CD4-positive, alpha-beta memory T cell (primary cell): ENCODE measurements at regions not wholly inside any gene's neighbourhood (a gene's known extent, or its start where the extent isn't known, plus 50 kb on each side); places are given as distances from the start of the nearest gene placed in this dataset.
A peak's percentile ranks its signal among the peaks of the same experiment; 100 is the strongest.

Experiments used
- CTCF ChIA-PET: fragments of 350-600 bp; sonication (Branson Sonifier 250); formaldehyde crosslinking; loops from one replicate; lab custom pipeline; 2021; ENCODE audit warnings: inconsistent platforms; ENCODE audit not compliant: partially characterized antibody; lab: Charles Lee
- POLR2A ChIA-PET: fragments of 350-600 bp; sonication (Branson Sonifier 250); formaldehyde crosslinking; loops from one replicate; lab custom pipeline; 2021; ENCODE audit not compliant: partially characterized antibody; lab: Charles Lee
- DNase-seq, 5 donors: peaks; one replicate each; pipeline versions ENCODE4 v3.0.0 to v3.0.0-alpha.2; 2020 to 2022; ENCODE audit warnings: mixed read lengths in 1 of 5
- H3K27ac ChIP-seq: one replicate; pipeline ENCODE4 v1.7.0; 2013; ENCODE audit warnings: low read depth, low read length
- H3K27me3 ChIP-seq: 2 replicates; pipeline ENCODE4 v1.7.0; 2013; ENCODE audit warnings: mild to moderate bottlenecking, low read length, moderate library complexity; ENCODE audit not compliant: insufficient read depth
- H3K36me3 ChIP-seq: 2 replicates; pipeline ENCODE4 v1.7.0; 2013; ENCODE audit warnings: mild to moderate bottlenecking, low read length, moderate library complexity; ENCODE audit not compliant: insufficient read depth
- H3K4me1 ChIP-seq: 2 replicates; pipeline ENCODE4 v1.7.0; 2013; ENCODE audit warnings: mild to moderate bottlenecking, low read length, moderate library complexity; ENCODE audit not compliant: insufficient read depth
- H3K4me3 ChIP-seq, 2 donors: one replicate each; pipeline ENCODE4 v1.7.0; 2013; ENCODE audit warnings: low read length in 2 of 2, mild to moderate bottlenecking in 1 of 2
- H3K9me3 ChIP-seq, 2 donors: one replicate each; pipeline ENCODE4 v1.7.0; 2013; ENCODE audit warnings: low read length in 2 of 2, control low read depth in 1 of 2; ENCODE audit not compliant: control insufficient read depth in 1 of 2
- H3K27ac Mint-ChIP-seq, 7 donors: one replicate each; pipeline ENCODE4 v1.8.0; 2020 to 2021; ENCODE audit warnings: mixed read lengths in 7 of 7, mild to moderate bottlenecking in 6 of 7, inconsistent platforms in 3 of 7, moderate library complexity in 3 of 7
- H3K27me3 Mint-ChIP-seq, 2 donors: one replicate each; pipeline ENCODE4 v1.8.0; 2020 to 2021; ENCODE audit warnings: mixed read lengths in 2 of 2
- H3K36me3 Mint-ChIP-seq, 2 donors: one replicate each; pipeline ENCODE4 v1.8.0; 2020 to 2021; ENCODE audit warnings: mixed read lengths in 2 of 2, inconsistent platforms in 1 of 2, mild to moderate bottlenecking in 1 of 2
- H3K4me1 Mint-ChIP-seq, 4 donors: one replicate each; pipeline ENCODE4 v1.8.0; 2020 to 2021; ENCODE audit warnings: mixed read lengths in 4 of 4, mild to moderate bottlenecking in 1 of 4
- H3K4me3 Mint-ChIP-seq, 8 donors: one replicate each; pipeline ENCODE4 v1.8.0; 2020 to 2021; ENCODE audit warnings: mixed read lengths in 8 of 8, mild to moderate bottlenecking in 7 of 8, moderate library complexity in 6 of 8, inconsistent platforms in 3 of 8
- H3K9me3 Mint-ChIP-seq, 8 donors: one replicate each; pipeline ENCODE4 v1.8.0; 2020 to 2021; ENCODE audit warnings: mixed read lengths in 8 of 8, mild to moderate bottlenecking in 5 of 8, inconsistent platforms in 3 of 8, moderate library complexity in 1 of 8
- intact Hi-C: fragments of 100-400 bp; cut with micrococcal nuclease; formaldehyde crosslinking; loops from one replicate; pipeline ENCODE4 v1.15.1; 2023

DNA sequence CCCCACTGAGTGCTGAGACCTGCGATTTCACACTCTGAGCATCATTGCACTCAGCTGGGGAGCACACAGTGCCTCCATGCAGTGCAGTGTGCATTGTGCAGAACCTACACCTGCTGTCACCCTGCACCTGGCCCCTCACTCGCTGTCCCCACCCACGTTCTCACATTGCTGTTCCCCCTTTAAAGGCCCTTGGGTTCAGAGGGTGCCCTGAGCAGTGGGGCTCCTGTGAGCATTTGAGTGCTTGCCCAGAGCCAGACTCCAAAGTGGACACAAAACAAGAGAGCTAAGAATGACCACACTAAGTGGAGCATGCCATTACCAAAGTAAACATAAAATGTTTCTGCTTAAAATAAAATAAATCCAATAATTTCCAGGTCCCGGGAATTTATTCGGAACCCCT, 131.0 kb upstream of the CST7 start:
- DNase-seq, result no peak
- no peaks in the 10 kb centered on the region for H3K4me1 ChIP-seq
- Mint-ChIP-seq H3K9me3 (no peaks in the 10 kb centered on the region), H3K27ac (peak overlapping the region in 1 of 7 donors; percentile 31), H3K4me3 (no peak overlapping the region), H3K27me3 (peaks cover 0 to 3% of the 10 kb centered on the region in 2 donors), H3K4me1 (no peaks in the 10 kb centered on the region), H3K36me3 (no peaks in the 10 kb centered on the region)
- H3K27me3 ChIP-seq, result no peaks in the 10 kb centered on the region
- no peak overlapping the region for H3K27ac ChIP-seq
- intact Hi-C loops, result no loop called here
- no peaks in the 10 kb centered on the region for H3K36me3 ChIP-seq
- CTCF ChIA-PET, result no interaction called here
- H3K9me3 ChIP-seq, result no peaks in the 10 kb centered on the region
- POLR2A ChIA-PET, result no interaction called here
- H3K4me3 ChIP-seq, result no peak overlapping the region

- H3K27me3 ChIP-seq, result no peaks in the 10 kb centered on the region
- DNase-seq, result no peak
- Mint-ChIP-seq H3K27me3 (no peaks in the 10 kb centered on the region), H3K4me3 (no peak overlapping the region), H3K36me3 (no peaks in the 10 kb centered on the region), H3K9me3 (no peaks in the 10 kb centered on the region), H3K27ac (no peak overlapping the region), H3K4me1 (no peaks in the 10 kb centered on the region)
- ChIA-PET POLR2A (no interaction called here), CTCF (no interaction called here)
- no peaks in the 10 kb centered on the region for H3K9me3 ChIP-seq
- H3K36me3 ChIP-seq, result no peaks in the 10 kb centered on the region
- H3K27ac ChIP-seq, result no peak overlapping the region
- no peaks in the 10 kb centered on the region for H3K4me1 ChIP-seq
- H3K4me3 ChIP-seq, result no peak overlapping the region
- intact Hi-C loops, result no loop called here
Measured at GRCh38 chr20:24819331-24819965, 129.6 kb upstream of the CST7 start.

DNA sequence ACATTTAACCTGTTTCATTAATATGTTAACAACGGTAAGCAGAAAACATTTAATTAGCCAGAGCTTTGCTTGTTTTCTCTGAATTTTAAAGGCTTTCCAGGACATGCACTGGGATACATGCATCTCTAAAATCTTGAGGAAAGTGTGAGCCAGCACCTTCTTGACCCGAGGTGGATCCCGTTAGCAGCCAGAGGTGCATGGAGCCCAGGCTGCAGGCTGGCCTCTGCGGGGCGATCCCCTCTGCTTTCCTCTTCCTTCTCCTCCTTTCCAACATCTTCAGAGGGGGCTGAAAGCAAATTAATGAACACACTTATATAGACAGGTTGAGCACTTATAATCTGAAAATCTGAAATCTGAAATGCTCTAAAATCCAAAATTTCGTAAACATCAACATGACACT, 128.7 kb upstream of the CST7 start:
- Mint-ChIP-seq H3K27me3 (no peaks in the 10 kb centered on the region), H3K4me3 (no peak overlapping the region), H3K27ac (no peak overlapping the region), H3K36me3 (no peaks in the 10 kb centered on the region), H3K9me3 (no peaks in the 10 kb centered on the region), H3K4me1 (no peaks in the 10 kb centered on the region)
- intact Hi-C loops, result no loop called here
- ChIA-PET POLR2A (no interaction called here), CTCF (no interaction called here)
- no peak for DNase-seq
- Histone ChIP-seq H3K27ac (no peak overlapping the region), H3K4me3 (no peak overlapping the region), H3K4me1 (no peaks in the 10 kb centered on the region), H3K36me3 (no peaks in the 10 kb centered on the region), H3K27me3 (no peaks in the 10 kb centered on the region), H3K9me3 (no peaks in the 10 kb centered on the region)

DNA sequence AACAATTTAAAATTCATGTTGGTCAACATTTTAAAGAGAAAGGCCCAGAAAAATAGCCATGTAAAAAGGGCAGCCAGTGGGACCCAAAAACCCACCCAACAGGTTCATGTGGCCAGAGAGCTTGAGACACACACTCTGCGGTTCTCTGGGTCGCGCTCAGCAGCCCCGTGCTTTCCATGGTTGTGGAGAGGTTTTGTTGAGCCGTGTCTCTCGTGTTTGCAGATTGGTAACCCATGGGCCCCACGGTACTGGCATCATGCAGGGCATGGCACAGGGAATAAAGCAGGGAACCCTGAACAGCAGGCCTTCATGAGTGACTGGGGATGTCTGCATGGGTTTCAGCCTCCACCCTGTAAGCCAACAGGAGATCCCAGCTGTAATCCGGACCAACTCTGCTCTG, 127.7 kb upstream of the CST7 start:
- H3K36me3 ChIP-seq, result no peaks in the 10 kb centered on the region
- H3K9me3 ChIP-seq, result no peaks in the 10 kb centered on the region
- Mint-ChIP-seq H3K4me3 (no peak overlapping the region), H3K36me3 (no peaks in the 10 kb centered on the region), H3K27ac (no peak overlapping the region), H3K4me1 (no peaks in the 10 kb centered on the region), H3K27me3 (no peaks in the 10 kb centered on the region), H3K9me3 (no peaks in the 10 kb centered on the region)
- H3K27ac ChIP-seq, result no peak overlapping the region
- no peak for DNase-seq
- CTCF ChIA-PET, result no interaction called here
- H3K4me3 ChIP-seq, result no peak overlapping the region
- H3K4me1 ChIP-seq, result no peaks in the 10 kb centered on the region
- POLR2A ChIA-PET, result no interaction called here
- H3K27me3 ChIP-seq, result no peaks in the 10 kb centered on the region
- intact Hi-C loops, result no loop called here

DNA sequence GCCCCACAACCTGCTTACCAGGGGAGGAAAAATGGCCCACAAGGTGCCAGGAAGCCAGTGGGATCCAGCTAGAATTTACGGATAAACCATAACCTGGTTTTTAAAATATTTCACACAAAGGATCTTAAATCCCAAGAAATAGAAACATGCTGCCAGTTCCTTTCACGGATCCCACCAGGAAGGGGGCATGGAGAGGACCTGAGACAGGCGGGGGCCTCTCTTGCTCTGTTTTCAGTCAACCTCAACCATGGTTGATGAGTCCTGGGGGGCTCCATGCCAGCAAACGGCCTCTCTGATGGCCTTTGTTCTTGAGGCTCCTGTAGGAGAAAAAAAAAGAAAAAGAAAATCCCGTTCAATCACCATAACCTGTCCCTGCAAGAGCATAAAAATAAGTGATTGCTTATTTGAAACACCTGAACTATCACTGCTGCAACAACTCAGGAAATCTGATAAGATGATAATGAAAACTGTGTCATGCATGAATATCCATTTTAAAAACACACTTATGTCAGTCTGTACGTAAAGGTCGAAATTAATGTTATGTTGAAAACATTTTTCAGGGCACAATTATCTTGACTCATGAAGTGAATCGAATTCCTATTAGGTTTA, 125.8 kb upstream of the CST7 start:
- H3K36me3 Mint-ChIP-seq, result no peaks in the 10 kb centered on the region
- no peaks in the 10 kb centered on the region for H3K4me1 Mint-ChIP-seq
- no peak overlapping the region for H3K27ac Mint-ChIP-seq
- Histone ChIP-seq H3K9me3 (no peaks in the 10 kb centered on the region), H3K36me3 (no peaks in the 10 kb centered on the region), H3K27ac (no peak overlapping the region), H3K4me3 (no peak overlapping the region), H3K27me3 (no peaks in the 10 kb centered on the region), H3K4me1 (no peaks in the 10 kb centered on the region)
- H3K27me3 Mint-ChIP-seq, result no peaks in the 10 kb centered on the region
- DNase-seq, result no peak
- intact Hi-C loops, result no loop called here
- ChIA-PET CTCF (no interaction called here), POLR2A (no interaction called here)
- no peaks in the 10 kb centered on the region for H3K9me3 Mint-ChIP-seq
- H3K4me3 Mint-ChIP-seq, result no peak overlapping the region

DNA sequence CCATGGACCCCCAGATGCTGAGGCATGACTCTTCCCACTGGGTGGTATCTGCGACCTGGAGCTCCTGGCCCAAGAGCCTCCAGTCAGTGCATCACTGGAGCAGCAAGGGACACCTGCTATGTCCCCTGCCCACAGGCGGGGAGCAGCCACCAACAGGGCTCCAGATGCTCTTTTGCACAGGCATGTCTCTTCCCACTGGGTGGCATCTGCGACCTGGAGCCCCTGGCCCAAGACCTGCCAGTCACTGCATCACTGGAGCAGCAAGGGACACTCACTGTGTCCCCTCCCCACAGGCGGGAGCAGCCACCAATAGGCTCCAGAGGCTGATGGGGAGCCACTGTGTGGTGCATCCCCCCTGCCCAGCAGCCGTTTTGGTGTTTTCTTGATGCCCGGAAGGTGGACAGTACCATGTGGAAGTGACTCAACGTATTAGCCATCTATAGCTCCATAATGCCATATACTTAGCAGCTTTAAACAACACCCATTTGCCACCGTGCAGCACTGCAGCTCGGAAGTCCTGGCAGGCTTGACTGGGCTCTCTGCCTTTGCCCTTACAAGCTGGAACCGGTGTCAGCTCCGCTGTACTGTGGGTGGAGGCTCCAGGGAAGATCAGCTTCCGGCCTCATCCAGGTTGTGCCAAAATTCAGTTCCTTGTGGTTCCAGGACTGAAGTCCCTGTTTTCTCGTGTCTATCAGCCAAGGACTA, 124.9 kb upstream of the CST7 start:
- no peaks in the 10 kb centered on the region for H3K9me3 ChIP-seq
- ChIA-PET CTCF (no interaction called here), POLR2A (no interaction called here)
- intact Hi-C loops, result no loop called here
- no peak overlapping the region for H3K27ac ChIP-seq
- Mint-ChIP-seq H3K9me3 (no peaks in the 10 kb centered on the region), H3K27me3 (no peaks in the 10 kb centered on the region), H3K4me3 (no peak overlapping the region), H3K4me1 (no peaks in the 10 kb centered on the region), H3K27ac (no peak overlapping the region), H3K36me3 (no peaks in the 10 kb centered on the region)
- H3K4me1 ChIP-seq, result no peaks in the 10 kb centered on the region
- no peaks in the 10 kb centered on the region for H3K36me3 ChIP-seq
- H3K4me3 ChIP-seq, result no peak overlapping the region
- no peak for DNase-seq
- no peaks in the 10 kb centered on the region for H3K27me3 ChIP-seq

DNA sequence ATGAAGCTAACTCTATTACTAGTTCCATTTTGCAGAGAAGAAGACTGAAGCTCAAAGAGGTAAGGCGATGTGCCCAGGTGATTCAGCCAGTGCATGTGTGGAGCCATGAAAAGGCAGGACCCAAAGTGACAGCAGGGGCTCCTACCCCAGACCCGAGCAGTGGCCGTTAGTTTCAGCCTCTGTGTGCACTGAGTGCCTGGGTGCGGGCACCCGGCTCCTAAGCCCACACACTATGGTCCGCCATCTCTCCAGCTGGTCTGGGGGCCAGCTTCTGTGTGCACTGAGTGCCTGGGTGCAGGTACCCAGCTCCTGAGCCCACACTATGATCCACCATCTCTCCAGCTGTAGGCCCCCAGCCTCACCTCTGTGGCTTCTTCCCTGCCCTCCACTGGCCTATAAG, 123.5 kb upstream of the CST7 start:
- H3K4me3 ChIP-seq, result no peak overlapping the region
- Mint-ChIP-seq H3K27ac (no peak overlapping the region), H3K4me1 (no peaks in the 10 kb centered on the region), H3K27me3 (no peaks in the 10 kb centered on the region), H3K36me3 (no peaks in the 10 kb centered on the region), H3K4me3 (no peak overlapping the region), H3K9me3 (peaks cover 0 to 2% (median 0%) of the 10 kb centered on the region in 8 donors)
- no peaks in the 10 kb centered on the region for H3K4me1 ChIP-seq
- ChIA-PET POLR2A (no interaction called here), CTCF (no interaction called here)
- no peaks in the 10 kb centered on the region for H3K36me3 ChIP-seq
- no peaks in the 10 kb centered on the region for H3K9me3 ChIP-seq
- no peak overlapping the region for H3K27ac ChIP-seq
- intact Hi-C loops, result no loop called here
- no peak for DNase-seq
- H3K27me3 ChIP-seq, result no peaks in the 10 kb centered on the region
